ENCODE measurements at regions not wholly inside any gene's neighbourhood (a gene's known extent, or its start where the extent isn't known, plus 50 kb on each side); places are given as distances from the start of the nearest gene placed in this dataset.
A peak's percentile ranks its signal among the peaks of the same experiment; 100 is the strongest.
"Not testable (repeated sequence)": the region's sequence is repeated elsewhere in the genome, so short reads cannot be mapped to it uniquely, and the experiment has no call there.

- TF ChIP-seq CTCF (IDR thresholded peaks at IDR 0.05): no peak
- DNase-seq: no peak
Measured at GRCh38 chr11:104776501-104777170, 121.6 kb downstream of the CASP12 start.

GRCh38 chr11:104774578-104774977 lies 123.7 kb downstream of the CASP12 start:
- H3K4me3 ChIP-seq: no peak overlapping the region
- TF ChIP-seq CTCF (IDR thresholded peaks at IDR 0.05): no peak
- ATAC-seq: no peak
- H3K4me1 ChIP-seq (ENCODE audit: low read depth): no peaks in the 10 kb centered on the region
- no peaks in the 10 kb centered on the region for H3K9me3 ChIP-seq
- H3K36me3 ChIP-seq (ENCODE audit: low read depth): no peaks in the 10 kb centered on the region
- DNase-seq: no peak
- intact Hi-C loops (cut with DNase I, micrococcal nuclease): no loop called here

More at GRCh38 chr11:104776501-104777170, 121.6 kb downstream of the CASP12 start:
- Histone ChIP-seq H3K4me1 (ENCODE audit: low read depth) (no peaks in the 10 kb centered on the region), H3K9me3 (no peaks in the 10 kb centered on the region), H3K4me3 (no peak overlapping the region), H3K36me3 (ENCODE audit: low read depth) (no peaks in the 10 kb centered on the region)
- ATAC-seq: no peak
- intact Hi-C loops (cut with DNase I, micrococcal nuclease): no loop called here

GRCh38 chr11:104772806-104773241 lies 125.4 kb downstream of the CASP12 start:
- Histone ChIP-seq H3K4me1 (ENCODE audit: low read depth) (no peaks in the 10 kb centered on the region), H3K9me3 (no peaks in the 10 kb centered on the region), H3K36me3 (ENCODE audit: low read depth) (no peaks in the 10 kb centered on the region), H3K4me3 (no peak overlapping the region)
- intact Hi-C loops (cut with DNase I, micrococcal nuclease): no loop called here
- no peak for TF ChIP-seq CTCF (IDR thresholded peaks at IDR 0.05)
- DNase-seq: no peak
- peak; percentile 46 for ATAC-seq

- intact Hi-C loops (cut with DNase I, micrococcal nuclease): no loop called here
- no peak overlapping the region for H3K4me3 ChIP-seq
- H3K9me3 ChIP-seq: no peaks in the 10 kb centered on the region
- H3K4me1 ChIP-seq (ENCODE audit: low read depth): no peaks in the 10 kb centered on the region
- no peak for TF ChIP-seq CTCF (IDR thresholded peaks at IDR 0.05)
- no peaks in the 10 kb centered on the region for H3K36me3 ChIP-seq (ENCODE audit: low read depth)
- ATAC-seq (no peak), DNase-seq (no peak)
Measured at GRCh38 chr11:104771763-104772162, 126.5 kb downstream of the CASP12 start.

GRCh38 chr11:104771046-104771445 lies 127.2 kb downstream of the CASP12 start:
- DNase-seq; ATAC-seq; intact Hi-C loops (cut with DNase I, micrococcal nuclease); H3K9me3 ChIP-seq; H3K36me3 ChIP-seq (ENCODE audit: low read depth); H3K4me3 ChIP-seq; H3K4me1 ChIP-seq (ENCODE audit: low read depth): not testable (repeated sequence)

GRCh38 chr11:104765401-104766095 lies 132.7 kb downstream of the CASP12 start:
- H3K4me1 ChIP-seq (ENCODE audit: low read depth): no peaks in the 10 kb centered on the region
- ATAC-seq: no peak
- intact Hi-C loops (cut with DNase I, micrococcal nuclease): no loop called here
- no peak overlapping the region for H3K4me3 ChIP-seq
- H3K9me3 ChIP-seq: no peaks in the 10 kb centered on the region
- TF ChIP-seq CTCF (IDR thresholded peaks at IDR 0.05): no peak
- H3K36me3 ChIP-seq (ENCODE audit: low read depth): no peaks in the 10 kb centered on the region
- no peak for DNase-seq

Measured in mucosa of descending colon (tissue), 3 donors.